ENCODE measurements at regions not wholly inside any gene's neighbourhood (a gene's known extent, or its start where the extent isn't known, plus 50 kb on each side); places are given as distances from the start of the nearest gene placed in this dataset.

GRCh38 chrX:51437521-51437920 lies 58.9 kb downstream of the NUDT11 start:
- Histone ChIP-seq H3K27me3 (ENCODE audit: control insufficient read depth, insufficient read depth, low read length) (no peaks in the 10 kb centered on the region), H3K36me3 (ENCODE audit: control insufficient read depth, insufficient read depth, low read length) (no peaks in the 10 kb centered on the region), H3K27ac (ENCODE audit: low read length) (no peak overlapping the region), H3K4me1 (ENCODE audit: control insufficient read depth, insufficient read depth, low read length) (no peaks in the 10 kb centered on the region), H3K4me3 (ENCODE audit: low read length) (no peak overlapping the region), H3K9me3 (ENCODE audit: control insufficient read depth, insufficient read depth, low read length) (no peaks in the 10 kb centered on the region)
- DNase-seq (ENCODE audit: low read depth, low spot score): no peak
- no CpG with 5 or more reads among the region's 1 CpG for WGBS (ENCODE audit: insufficient coverage, insufficient read length)

GRCh38 chrX:51435101-51435500 lies 61.3 kb downstream of the NUDT11 start:
- Histone ChIP-seq H3K9me3 (ENCODE audit: control insufficient read depth, insufficient read depth, low read length) (no peaks in the 10 kb centered on the region), H3K27me3 (ENCODE audit: control insufficient read depth, insufficient read depth, low read length) (no peaks in the 10 kb centered on the region)
- no CpG with 5 or more reads among the region's 1 CpG for WGBS (ENCODE audit: insufficient coverage, insufficient read length)

GRCh38 chrX:51421972-51422597 lies 74.3 kb downstream of the NUDT11 start:
- no peaks in the 10 kb centered on the region for H3K27me3 ChIP-seq (ENCODE audit: control insufficient read depth, insufficient read depth, low read length)
- WGBS (ENCODE audit: insufficient coverage, insufficient read length): no CpG with 5 or more reads among the region's 4 CpGs
- no peaks in the 10 kb centered on the region for H3K9me3 ChIP-seq (ENCODE audit: control insufficient read depth, insufficient read depth, low read length)

More at GRCh38 chrX:51435101-51435500, 61.3 kb downstream of the NUDT11 start:
- DNase-seq (ENCODE audit: low read depth, low spot score): no peak
- Histone ChIP-seq H3K27ac (ENCODE audit: low read length) (no peak overlapping the region), H3K36me3 (ENCODE audit: control insufficient read depth, insufficient read depth, low read length) (no peaks in the 10 kb centered on the region), H3K4me3 (ENCODE audit: low read length) (no peak overlapping the region), H3K4me1 (ENCODE audit: control insufficient read depth, insufficient read depth, low read length) (no peaks in the 10 kb centered on the region)

GRCh38 chrX:51420610-51421009 lies 75.8 kb downstream of the NUDT11 start:
- H3K4me3 ChIP-seq (ENCODE audit: low read length): no peak overlapping the region
- no peaks in the 10 kb centered on the region for H3K9me3 ChIP-seq (ENCODE audit: control insufficient read depth, insufficient read depth, low read length)
- no peaks in the 10 kb centered on the region for H3K36me3 ChIP-seq (ENCODE audit: control insufficient read depth, insufficient read depth, low read length)
- no peak overlapping the region for H3K27ac ChIP-seq (ENCODE audit: low read length)
- WGBS (ENCODE audit: insufficient coverage, insufficient read length): no CpG with 5 or more reads among the region's 5 CpGs
- no peak for DNase-seq (ENCODE audit: low read depth, low spot score)
- H3K4me1 ChIP-seq (ENCODE audit: control insufficient read depth, insufficient read depth, low read length): no peaks in the 10 kb centered on the region
- no peaks in the 10 kb centered on the region for H3K27me3 ChIP-seq (ENCODE audit: control insufficient read depth, insufficient read depth, low read length)

More at GRCh38 chrX:51421972-51422597, 74.3 kb downstream of the NUDT11 start:
- H3K4me1 ChIP-seq (ENCODE audit: control insufficient read depth, insufficient read depth, low read length): no peaks in the 10 kb centered on the region
- H3K4me3 ChIP-seq (ENCODE audit: low read length): no peak overlapping the region
- no peak for DNase-seq (ENCODE audit: low read depth, low spot score)
- no peaks in the 10 kb centered on the region for H3K36me3 ChIP-seq (ENCODE audit: control insufficient read depth, insufficient read depth, low read length)
- H3K27ac ChIP-seq (ENCODE audit: low read length): no peak overlapping the region

- no peak overlapping the region for H3K4me3 ChIP-seq (ENCODE audit: low read length)
- no peaks in the 10 kb centered on the region for H3K9me3 ChIP-seq (ENCODE audit: control insufficient read depth, insufficient read depth, low read length)
- no peak overlapping the region for H3K27ac ChIP-seq (ENCODE audit: low read length)
- no peaks in the 10 kb centered on the region for H3K27me3 ChIP-seq (ENCODE audit: control insufficient read depth, insufficient read depth, low read length)
- no peak for DNase-seq (ENCODE audit: low read depth, low spot score)
- no CpG with 5 or more reads among the region's 5 CpGs for WGBS (ENCODE audit: insufficient coverage, insufficient read length)
- no peaks in the 10 kb centered on the region for H3K36me3 ChIP-seq (ENCODE audit: control insufficient read depth, insufficient read depth, low read length)
- H3K4me1 ChIP-seq (ENCODE audit: control insufficient read depth, insufficient read depth, low read length): 0 out of 2 replicates have a peak, but pooled peaks cover 1% of the 10 kb centered on the region
These were observed 75.8 kb downstream of the NUDT10 start for GRCh38 chrX:51408462-51408861.

GRCh38 chrX:51407520-51408409 lies 75.1 kb downstream of the NUDT10 start:
- 0 out of 2 replicates have a peak, but pooled peaks cover 1% of the 10 kb centered on the region for H3K4me1 ChIP-seq (ENCODE audit: control insufficient read depth, insufficient read depth, low read length)
- WGBS (ENCODE audit: insufficient coverage, insufficient read length): no CpG with 5 or more reads among the region's 54 CpGs
- H3K9me3 ChIP-seq (ENCODE audit: control insufficient read depth, insufficient read depth, low read length): no peaks in the 10 kb centered on the region
- H3K36me3 ChIP-seq (ENCODE audit: control insufficient read depth, insufficient read depth, low read length): no peaks in the 10 kb centered on the region
- no peak for DNase-seq (ENCODE audit: low read depth, low spot score)
- no peak overlapping the region for H3K27ac ChIP-seq (ENCODE audit: low read length)
- no peaks in the 10 kb centered on the region for H3K27me3 ChIP-seq (ENCODE audit: control insufficient read depth, insufficient read depth, low read length)
- no peak overlapping the region for H3K4me3 ChIP-seq (ENCODE audit: low read length)

- no peak overlapping the region for H3K27ac ChIP-seq (ENCODE audit: low read length)
- no peaks in the 10 kb centered on the region for H3K9me3 ChIP-seq (ENCODE audit: control insufficient read depth, insufficient read depth, low read length)
- no CpG with 5 or more reads among the region's 54 CpGs for WGBS (ENCODE audit: insufficient coverage, insufficient read length)
- 0 out of 2 replicates have a peak, but pooled peaks cover 1% of the 10 kb centered on the region for H3K4me1 ChIP-seq (ENCODE audit: control insufficient read depth, insufficient read depth, low read length)
- DNase-seq (ENCODE audit: low read depth, low spot score): no peak
- no peak overlapping the region for H3K4me3 ChIP-seq (ENCODE audit: low read length)
- no peaks in the 10 kb centered on the region for H3K27me3 ChIP-seq (ENCODE audit: control insufficient read depth, insufficient read depth, low read length)
- no peaks in the 10 kb centered on the region for H3K36me3 ChIP-seq (ENCODE audit: control insufficient read depth, insufficient read depth, low read length)
These were observed 74.3 kb downstream of the NUDT10 start for GRCh38 chrX:51406688-51407519.

- H3K9me3 ChIP-seq (ENCODE audit: control insufficient read depth, insufficient read depth, low read length): no peaks in the 10 kb centered on the region
- no peak overlapping the region for H3K27ac ChIP-seq (ENCODE audit: low read length)
- WGBS (ENCODE audit: insufficient coverage, insufficient read length): 100% methylated on average over 1 of the region's 4 CpGs
- no peaks in the 10 kb centered on the region for H3K27me3 ChIP-seq (ENCODE audit: control insufficient read depth, insufficient read depth, low read length)
- no peak for DNase-seq (ENCODE audit: low read depth, low spot score)
- H3K36me3 ChIP-seq (ENCODE audit: control insufficient read depth, insufficient read depth, low read length): no peaks in the 10 kb centered on the region
- no peak overlapping the region for H3K4me3 ChIP-seq (ENCODE audit: low read length)
- 0 out of 2 replicates have a peak, but pooled peaks cover 1% of the 10 kb centered on the region for H3K4me1 ChIP-seq (ENCODE audit: control insufficient read depth, insufficient read depth, low read length)
These were observed 71.8 kb downstream of the NUDT10 start for GRCh38 chrX:51404445-51404844.

- H3K4me1 ChIP-seq (ENCODE audit: control insufficient read depth, insufficient read depth, low read length): peaks cover 4% of the 10 kb centered on the region
- peak overlapping the region; percentile 68; the same call in 1 of the 2 replicates for H3K4me3 ChIP-seq (ENCODE audit: low read length)
- H3K36me3 ChIP-seq (ENCODE audit: control insufficient read depth, insufficient read depth, low read length): no peaks in the 10 kb centered on the region
- WGBS (ENCODE audit: insufficient coverage, insufficient read length): no CpG with 5 or more reads among the region's 50 CpGs
- no peak overlapping the region for H3K27ac ChIP-seq (ENCODE audit: low read length)
- DNase-seq (ENCODE audit: low read depth, low spot score): no peak
- no peaks in the 10 kb centered on the region for H3K9me3 ChIP-seq (ENCODE audit: control insufficient read depth, insufficient read depth, low read length)
- H3K27me3 ChIP-seq (ENCODE audit: control insufficient read depth, insufficient read depth, low read length): no peaks in the 10 kb centered on the region
These were observed 63.4 kb downstream of the NUDT10 start for GRCh38 chrX:51395810-51396728.
